ENCODE measurements at regions not wholly inside any gene's neighbourhood (a gene's known extent, or its start where the extent isn't known, plus 50 kb on each side); places are given as distances from the start of the nearest gene placed in this dataset.

DNA sequence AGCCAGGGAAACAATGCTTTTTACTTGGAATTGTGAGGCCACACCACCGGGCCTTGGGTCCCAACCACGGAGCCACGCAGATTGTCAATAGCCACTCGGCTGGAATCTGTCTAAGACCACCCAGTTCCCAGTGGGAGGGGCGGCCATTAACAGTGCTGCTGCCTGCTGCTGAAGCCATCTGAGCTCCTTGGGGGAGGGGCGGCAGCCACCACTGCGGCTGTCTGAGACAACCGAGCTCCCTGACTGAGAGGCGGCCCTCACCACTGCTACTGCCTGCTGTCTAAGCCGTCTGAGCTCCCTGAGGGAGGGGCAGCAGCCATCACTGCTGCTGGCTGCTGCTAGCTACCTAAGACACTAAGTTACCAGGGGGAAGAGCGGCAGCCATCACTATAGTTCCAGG, 64.3 kb downstream of the DMRTA2 start:
- DNase-seq = no peak

DNA sequence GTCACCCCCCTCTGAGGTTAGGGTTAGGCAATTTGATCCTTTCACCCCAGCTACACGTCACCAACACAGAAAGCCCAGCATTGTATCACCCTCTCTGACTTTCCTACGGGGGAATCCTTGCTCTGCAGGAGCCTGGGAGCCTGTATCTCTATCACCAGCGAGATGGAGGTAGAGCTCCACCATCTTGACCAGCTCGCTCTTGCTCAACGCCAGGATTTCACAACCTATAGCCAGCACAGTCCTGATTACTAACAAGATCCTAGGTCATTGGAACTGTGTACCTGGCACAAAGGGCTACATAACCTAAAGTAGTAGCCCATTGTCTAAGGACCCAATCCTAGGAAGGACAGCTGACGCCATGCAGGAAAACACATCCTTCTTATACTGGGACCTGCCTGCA, 66.1 kb downstream of the DMRTA2 start:
- DNase-seq = no peak

DNA sequence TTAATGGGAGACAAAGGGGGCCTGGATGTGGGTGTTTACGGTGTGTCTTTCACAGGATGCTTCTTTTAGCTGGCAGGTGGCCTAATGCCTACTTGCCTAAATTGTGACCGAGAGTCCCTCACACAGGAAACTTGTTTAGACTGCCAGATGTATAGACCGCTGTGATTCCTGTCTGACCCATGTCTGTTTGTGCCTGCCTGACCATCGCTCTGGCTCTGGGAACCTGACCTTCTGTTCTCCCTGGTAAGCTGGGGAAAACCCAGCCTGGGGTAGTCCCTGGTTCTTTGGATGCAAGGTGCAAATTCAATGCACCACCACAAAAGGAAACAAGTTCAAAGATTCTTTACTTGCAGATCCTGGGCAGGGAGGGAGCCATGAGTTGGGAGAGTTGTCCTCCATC, 68.4 kb downstream of the DMRTA2 start:
- DNase-seq = no peak

DNA sequence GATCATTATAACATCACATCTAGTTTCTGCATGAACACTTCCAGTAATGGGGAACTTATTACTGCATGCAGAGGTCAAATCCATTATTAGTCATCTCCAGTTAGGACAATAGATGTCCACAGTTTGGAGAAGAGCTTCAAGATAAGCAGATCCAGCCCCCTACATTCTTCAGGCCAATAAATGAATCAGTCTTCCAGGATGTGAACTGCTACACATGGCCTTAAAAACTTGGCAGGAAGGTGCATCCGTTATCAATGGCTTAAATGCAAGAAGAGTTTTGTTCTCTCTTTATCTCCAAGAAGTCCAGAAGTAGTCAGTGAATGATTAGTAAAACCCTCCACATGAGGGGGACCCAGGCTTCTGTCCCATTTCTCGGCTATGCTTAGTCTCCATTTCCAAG, 70.8 kb downstream of the DMRTA2 start:
- no peak for DNase-seq

DNA sequence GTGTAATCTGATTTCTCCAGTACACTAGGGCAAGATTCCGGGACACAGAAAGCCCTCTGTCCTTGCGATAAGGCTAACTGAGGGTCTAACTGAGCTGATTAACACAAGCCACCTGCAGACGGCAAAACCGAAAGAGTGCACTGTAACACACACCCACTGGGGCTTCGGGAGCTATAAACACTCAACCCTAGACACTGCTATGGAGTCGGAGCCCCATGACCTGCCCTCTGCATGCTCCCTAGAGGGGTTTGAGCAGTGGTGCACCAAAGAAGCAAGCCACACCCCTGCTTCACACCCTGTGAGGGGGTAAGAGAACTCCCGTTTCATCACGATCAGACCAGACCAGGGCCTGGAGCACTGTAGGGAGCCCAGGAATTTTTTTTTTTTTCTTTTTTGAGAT, 72.4 kb downstream of the DMRTA2 start:
- no peak for DNase-seq

DNA sequence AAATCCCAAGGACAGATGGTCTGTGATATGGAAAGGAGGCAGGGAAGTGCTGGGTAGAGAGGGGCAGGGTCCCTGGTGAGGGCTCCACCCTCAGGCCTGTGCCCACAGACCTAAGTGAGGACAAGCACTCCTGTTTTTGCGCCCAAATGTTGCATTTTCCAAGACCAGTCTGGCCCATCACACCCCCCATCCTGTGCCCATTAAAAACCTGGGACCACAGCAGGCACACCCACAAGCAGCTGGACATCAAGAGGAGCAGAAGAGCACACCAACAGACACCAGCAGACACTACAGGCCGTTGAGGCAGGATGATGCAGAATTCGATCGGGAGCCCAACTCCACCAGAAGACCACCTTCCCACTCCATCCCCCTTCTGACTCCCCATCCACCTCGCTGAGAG, 72.8 kb downstream of the DMRTA2 start:
- no peak for DNase-seq

DNA sequence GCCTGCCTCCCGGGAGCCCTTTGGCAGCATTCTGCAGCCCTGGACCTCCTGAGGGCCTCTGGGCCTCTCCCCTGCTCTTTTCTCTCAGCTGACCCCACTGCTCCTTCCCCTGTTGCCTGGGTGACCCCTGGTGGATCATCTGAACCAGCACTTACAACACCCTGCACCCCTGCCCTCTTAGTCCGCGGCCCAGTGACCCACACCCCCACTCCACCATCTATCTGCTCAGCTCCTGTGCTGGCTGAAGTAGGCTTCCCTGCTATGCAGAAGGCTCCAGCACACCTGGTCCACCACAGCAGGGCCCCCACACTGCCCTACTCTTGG, 74.0 kb downstream of the DMRTA2 start:
- DNase-seq = no peak

DNA sequence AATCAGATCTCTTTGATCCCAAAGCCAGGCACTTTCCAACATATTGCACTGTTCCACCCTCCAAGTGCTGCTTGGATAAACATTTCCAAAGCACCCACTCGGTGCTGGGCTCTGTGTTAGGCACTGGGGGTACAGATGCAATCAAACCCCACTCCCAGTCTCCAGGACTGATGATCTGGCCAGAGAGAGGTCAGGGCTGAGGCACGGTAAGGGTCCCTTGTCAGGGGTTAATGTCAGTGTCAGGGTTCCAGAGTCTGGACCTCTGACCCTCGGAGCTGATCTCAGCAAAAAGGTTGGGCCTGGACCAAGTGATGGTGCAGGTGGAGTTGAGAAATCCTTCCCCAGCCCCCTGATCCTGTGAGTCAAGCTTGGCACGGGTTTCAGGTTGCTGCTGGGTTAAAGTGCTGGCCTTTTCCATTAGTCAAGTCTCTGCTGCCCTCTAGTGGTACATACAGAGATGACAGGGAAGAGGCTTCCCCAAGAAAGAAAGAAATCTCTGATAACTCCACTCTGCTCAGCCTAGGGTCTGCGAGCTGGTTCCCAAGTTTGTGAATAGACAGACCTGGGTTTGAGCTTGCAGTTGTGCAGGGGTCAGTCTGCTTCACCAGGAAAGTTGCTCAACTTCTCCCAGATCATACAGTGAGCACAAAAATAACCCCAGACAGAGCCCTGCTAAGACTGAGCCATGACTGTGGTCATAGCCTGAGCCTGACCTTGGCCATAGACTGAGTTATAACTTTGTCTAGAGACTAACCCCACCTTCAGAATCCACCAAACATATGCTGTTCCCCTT, 74.6 kb downstream of the DMRTA2 start:
- peak in 34 of 58 donors; percentile 4 to 66 (median 24) for DNase-seq

DNA sequence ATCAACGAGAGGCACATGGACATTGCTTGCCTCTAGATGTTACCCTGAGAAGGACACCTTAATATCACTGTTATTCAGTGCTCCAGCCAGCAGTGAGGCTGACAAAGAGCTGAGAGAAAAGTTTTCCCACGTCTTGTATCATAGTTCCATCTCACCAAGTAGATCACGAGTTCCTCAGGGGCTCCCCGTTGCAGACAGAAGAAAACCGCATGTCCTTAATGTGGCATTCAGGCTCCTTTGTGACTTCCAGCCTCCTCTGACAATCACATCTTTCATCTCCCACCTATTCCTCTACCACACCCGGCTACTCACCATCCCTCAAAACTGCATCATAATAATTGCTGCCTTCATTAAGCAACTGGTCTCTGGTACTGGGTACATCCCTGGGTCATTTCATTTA, 75.3 kb downstream of the DMRTA2 start:
- no peak for DNase-seq

DNA sequence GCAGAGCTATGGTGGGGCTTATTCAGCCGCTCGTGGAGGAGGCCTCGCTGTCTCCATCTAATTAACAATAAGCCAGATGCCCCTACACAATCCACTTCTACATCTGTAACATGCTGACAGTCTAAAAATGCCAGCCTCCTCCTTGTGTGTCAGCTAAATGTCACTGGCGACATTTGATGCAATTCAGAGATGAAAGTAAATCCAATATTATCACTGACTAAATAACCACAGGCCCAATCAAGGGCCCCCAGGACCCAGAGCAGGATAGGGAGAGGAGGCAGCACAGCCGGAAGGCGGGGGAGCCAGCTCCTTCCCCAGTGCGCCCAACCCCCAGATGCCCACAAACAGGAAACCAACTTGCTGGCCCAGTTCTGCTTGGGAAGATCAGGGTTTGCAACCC, 76.6 kb downstream of the DMRTA2 start:
- DNase-seq = no peak

DNA sequence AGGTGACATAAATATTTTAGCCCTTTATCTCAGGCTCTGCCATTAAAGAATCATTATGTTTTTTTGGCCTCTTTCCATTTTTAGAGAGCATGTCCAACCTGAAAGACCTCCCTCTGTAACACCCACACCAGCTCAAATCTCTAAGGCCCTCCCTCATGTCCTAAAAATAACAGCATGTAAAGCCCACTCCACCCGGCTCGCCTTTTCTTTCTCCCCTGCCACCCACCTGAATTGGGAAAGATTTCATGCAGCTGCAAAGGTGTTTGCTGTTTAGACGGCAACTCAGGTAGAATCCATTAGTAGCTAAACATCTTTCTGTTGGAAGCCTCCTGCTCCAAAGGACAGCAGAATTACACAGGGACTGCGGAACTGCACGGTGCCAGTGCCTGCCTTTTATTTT, 79.9 kb downstream of the DMRTA2 start:
- no peak for DNase-seq

DNA sequence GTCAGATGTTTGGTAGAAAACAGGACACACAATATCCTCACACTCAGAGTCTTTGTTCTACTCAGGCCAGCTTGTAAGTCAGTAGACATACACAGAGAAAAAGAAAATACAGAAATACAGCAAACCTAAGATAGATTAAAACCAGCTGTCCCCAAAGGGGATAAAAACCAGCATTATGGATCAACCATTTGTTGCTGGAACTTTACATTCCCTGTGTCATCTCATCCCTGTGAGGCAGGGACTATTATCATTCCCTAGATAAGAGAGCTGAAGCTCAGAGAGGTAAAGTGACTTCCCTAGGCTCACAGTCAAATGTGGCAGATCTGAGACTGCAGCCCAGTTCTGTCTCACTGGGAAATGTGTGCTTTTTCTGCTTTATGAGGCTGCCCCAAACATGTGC, 80.7 kb downstream of the DMRTA2 start:
- no peak for DNase-seq

DNA sequence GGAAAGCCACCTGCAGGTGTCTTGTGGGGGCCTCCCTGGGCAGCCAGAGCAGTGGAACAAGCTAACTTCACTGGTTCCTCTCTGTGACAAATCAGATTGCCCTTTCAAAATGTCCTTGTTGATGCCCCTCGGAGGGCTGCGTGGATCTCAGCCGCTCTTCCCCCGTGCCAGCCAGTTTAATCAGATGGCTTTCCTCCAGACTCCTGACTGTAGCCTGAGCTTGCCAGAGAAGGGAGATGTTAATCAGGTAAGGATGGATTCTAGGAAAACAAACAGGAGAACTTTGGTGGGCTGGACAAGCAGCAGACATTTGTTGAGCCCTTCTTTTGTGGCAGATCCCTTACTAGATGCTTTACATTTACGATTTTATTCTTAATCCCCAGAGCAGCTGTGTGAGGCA, 88.2 kb downstream of the DMRTA2 start:
- no peak for DNase-seq

DNA sequence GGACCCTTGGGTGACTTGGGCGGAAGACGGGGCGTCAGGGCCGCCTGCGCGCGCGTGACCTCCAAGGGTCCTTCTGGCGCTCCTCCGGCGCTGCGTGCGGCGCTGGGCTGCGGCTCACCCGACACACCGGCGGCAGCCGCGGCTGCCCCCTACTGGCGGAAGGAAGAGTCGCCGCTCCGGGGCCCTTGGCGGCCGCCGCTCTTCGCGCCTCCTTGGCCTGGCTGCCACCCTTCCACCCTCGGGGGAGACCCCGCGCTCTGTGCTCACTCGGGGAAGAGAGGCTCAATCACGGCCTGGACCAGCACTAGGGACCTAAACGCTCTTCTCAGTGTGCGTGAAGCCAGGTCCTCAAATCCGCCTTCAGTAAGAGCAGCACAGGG, 89.7 kb downstream of the DMRTA2 start:
- peak in 36 of 58 donors; percentile 2 to 49 (median 18) for DNase-seq

DNA sequence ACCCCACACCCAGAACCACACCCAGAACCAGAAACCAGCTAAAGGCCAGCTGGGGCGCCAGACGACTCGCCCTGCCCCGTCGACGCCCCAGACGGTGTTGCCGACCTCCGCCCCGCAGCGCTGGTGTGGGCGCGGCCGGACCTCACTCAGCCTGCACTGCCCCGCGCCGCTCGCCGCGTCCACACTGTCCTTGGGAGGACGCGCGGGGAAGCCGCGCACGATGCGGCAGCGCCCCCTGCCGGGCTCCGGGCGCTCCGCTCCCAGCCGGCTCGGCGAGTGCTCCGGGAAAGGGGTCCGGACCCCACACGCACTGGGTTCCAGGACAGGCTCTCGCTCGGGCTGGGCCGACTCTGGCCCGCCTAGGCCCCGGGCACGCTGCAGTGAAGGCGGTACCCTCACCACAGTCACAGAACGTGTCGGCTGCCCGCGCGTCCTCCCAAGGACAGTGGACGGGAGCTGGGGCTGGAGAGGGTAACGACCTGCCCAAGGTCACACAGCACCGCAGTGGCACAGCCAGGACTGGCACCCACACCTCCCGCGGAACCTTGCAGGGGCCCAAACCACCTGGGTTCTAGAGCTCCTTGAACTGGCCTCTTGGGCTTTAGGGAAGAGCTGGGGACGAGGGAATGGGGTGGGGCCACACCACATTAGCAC, 90.2 kb downstream of the DMRTA2 start:
- peak in 49 of 58 donors; percentile 4 to 63 (median 28) for DNase-seq

DNA sequence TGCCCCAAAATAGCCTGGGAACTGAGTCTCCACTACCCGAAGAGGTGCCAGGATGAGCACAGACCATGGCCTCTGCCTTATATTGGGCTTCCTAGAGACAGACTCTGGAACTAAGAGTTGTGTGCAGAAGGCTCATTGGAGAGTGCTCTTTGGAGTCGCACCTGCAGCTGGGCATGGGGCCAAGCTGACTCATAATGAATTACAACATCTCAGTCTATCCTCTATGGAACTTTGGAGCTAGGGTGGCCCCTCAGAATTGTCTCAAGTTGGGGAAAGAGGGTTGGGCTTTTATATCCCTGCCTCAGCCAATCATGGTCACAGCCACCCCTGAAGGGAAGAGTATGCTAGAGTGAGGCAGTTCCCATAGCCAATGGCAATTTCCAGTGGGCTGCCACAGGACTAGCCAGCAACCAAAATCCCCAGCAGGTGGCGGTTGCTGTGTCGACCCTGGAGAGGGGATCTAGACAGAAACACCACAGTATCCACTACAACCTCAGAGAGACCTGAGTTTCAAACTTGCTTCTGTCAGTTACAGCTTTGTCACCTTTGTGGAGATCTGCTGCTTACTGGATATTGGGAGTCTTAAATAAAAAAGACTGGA, 93.8 kb downstream of the DMRTA2 start:
- no peak for DNase-seq

DNA sequence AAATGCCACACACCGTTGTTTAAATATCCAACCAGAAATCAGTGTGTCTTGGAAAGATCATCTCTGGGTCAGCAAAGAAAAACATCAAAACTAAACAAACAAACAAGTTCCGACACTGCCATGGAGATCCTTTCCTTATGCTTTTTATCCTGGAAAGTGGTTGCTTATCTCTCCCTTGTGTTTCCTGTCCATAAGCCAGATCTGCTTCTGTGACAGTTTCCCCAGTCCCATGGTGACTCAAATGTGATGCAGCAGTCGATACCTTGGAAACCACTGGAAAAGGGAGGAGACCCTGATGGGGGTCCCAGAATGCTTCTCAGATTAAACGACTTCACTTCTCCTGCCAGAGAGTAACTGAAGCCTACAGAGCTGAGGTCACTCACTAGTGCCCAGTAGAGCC, 94.7 kb downstream of the DMRTA2 start:
- DNase-seq = no peak

DNA sequence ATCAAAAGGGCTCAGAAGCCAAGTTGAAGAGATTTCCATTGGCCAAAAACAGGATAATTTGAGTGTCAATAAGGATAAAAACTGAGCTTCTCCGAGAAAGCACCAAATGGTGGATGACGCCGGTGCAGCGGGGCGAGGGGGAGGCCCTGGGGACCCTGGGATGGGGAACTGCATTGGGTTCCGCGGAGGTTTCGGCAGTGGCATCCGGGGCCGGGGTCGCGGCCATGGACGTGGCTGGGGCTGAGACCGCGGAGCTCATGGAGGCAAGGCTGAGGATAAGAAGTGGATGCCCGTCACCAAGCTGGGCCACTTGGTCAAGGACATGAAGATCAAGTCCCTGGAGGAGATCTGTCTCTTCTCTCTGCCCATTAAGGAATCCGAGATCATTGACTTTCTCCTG, 97.2 kb downstream of the DMRTA2 start:
- DNase-seq = no peak

DNA sequence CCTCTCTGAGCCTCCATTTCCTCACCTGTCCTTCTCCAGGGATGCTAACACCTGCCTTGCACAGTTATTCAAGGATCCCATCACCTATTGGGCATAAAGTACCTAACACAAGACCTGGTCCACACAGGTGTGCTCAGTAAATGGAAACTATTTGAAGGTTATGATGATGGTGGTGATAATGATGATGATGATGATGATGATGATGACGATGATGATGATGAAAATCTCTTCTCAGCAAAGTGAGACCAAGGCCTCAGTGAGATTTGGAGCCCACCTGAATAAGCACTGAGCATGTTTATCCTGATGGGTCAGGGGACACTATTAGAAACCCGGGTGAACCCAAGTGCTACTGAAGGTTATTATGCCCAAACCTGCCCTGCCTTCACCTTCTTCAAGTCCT, 100.7 kb downstream of the DMRTA2 start:
- DNase-seq = no peak

DNA sequence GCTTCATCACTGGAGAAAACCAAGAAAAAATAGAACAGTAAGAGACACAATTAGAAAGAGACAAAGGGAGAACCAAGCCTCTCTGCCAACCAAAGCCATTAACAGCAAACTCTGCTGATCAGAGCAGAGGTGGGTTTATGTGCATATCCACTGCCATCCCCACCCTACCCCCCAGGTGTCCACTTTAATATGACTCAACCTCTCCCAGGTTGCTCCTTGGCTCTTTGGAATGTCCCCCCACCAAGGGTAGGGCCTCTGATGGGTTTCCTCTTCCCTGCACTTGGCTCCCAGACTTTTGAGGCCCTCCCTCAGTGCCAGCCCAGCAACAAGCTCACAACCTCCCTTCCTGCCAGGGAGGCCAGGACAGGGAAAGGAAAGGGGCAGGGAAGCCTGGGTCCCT, 104.8 kb downstream of the DMRTA2 start:
- DNase-seq = no peak

DNA sequence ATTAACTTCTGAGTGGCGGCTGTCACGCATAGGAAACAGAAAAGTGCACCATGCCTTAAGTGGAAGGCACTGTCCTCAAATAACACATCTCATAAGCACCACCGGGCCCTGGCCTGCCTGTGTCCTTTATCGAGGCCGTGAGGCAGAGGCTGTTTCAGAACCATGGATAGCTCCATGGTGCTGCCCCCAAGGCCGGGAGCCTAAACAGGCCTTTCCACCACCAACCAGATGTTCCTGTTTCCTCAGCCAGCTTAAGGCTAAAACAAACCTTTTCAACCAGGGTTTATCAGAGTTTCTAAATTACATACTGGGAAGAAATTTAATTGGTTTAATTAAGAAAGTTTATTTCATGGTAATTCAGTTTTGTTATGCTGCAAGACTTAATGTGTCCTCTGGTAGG, 114.4 kb downstream of the DMRTA2 start:
- peak in 4 of 58 donors; percentile 1 to 5 (median 3) for DNase-seq

DNA sequence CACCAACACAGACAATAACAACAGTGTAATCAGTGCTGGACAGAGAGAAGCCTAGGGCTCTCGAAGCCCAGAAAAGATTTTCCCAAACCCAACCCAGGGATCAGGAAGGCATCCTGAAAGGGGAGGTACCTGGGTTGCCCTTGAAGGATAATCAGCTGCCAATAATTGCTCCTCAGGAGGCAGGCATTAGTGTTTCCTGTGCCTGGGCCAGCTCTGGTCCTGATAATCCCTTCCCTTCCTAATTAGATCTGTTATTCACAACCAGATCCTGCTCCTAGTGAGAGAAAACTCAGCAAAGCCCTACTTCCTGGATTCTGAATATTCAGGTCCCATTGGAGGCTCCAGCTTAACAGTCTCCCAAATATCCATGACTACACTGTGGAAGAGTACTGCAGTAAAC, 117.4 kb downstream of the DMRTA2 start:
- no peak for DNase-seq

DNA sequence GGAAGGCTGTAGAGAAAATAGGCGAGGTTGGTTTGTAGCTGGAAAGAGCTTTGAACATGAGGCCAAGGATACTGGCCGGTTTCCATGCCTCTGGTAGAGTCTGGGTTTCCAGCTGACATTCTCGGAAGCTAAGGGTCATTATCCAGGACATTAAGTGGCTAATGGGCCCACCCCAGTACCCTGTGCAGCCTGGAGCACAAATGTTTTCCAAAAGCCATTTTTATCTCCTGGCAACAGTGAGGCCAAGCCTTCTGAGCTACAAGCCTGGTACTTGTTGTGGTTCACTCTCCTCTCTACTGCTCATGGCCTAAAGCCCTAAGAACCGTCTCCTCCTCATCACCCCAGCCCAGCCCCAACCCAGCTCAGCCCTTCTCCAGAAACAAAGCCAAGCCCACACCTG, 122.9 kb downstream of the DMRTA2 start:
- peak in 5 of 58 donors; percentile 2 to 28 (median 15) for DNase-seq
